Activated B cell treated with CpG ODN at 0.5 μM for 24 hours (primary cell): ENCODE measurements at regions not wholly inside any gene's neighbourhood (a gene's known extent, or its start where the extent isn't known, plus 50 kb on each side); places are given as distances from the start of the nearest gene placed in this dataset.

Source experiments
- ATAC-seq: fragments of 200-7000 bp; cut with Tn5 transposase; one replicate; pipeline ENCODE4 v1.10.0; 2021; ENCODE audit warnings: low read depth, mild to moderate bottlenecking, moderate library complexity
- CTCF ChIA-PET: fragments of 350-600 bp; sonication (Branson Sonifier 250); formaldehyde crosslinking; loops from one replicate; lab custom pipeline; 2021; ENCODE audit warnings: antibody characterized with exemption; lab: Charles Lee
- POLR2A ChIA-PET: fragments of 350-600 bp; sonication (Branson Sonifier 250); formaldehyde crosslinking; loops from one replicate; lab custom pipeline; 2021; ENCODE audit warnings: antibody characterized with exemption; lab: Charles Lee
- DNase-seq: peaks from one replicate; pipeline ENCODE4 v3.0.0; 2022
- H3K27ac Mint-ChIP-seq: one replicate; pipeline ENCODE4 v1.8.0; 2020; ENCODE audit warnings: mixed read lengths
- H3K27me3 Mint-ChIP-seq: one replicate; pipeline ENCODE4 v1.8.0; 2021; ENCODE audit warnings: mixed read lengths
- H3K36me3 Mint-ChIP-seq: one replicate; pipeline ENCODE4 v1.8.0; 2021; ENCODE audit warnings: low read depth, mixed read lengths
- H3K4me1 Mint-ChIP-seq: one replicate; pipeline ENCODE4 v1.8.0; 2021; ENCODE audit warnings: mixed read lengths
- H3K4me3 Mint-ChIP-seq: one replicate; pipeline ENCODE4 v1.8.0; 2020; ENCODE audit warnings: mild to moderate bottlenecking, mixed read lengths
- H3K9me3 Mint-ChIP-seq: one replicate; pipeline ENCODE4 v1.8.0; 2020; ENCODE audit warnings: mixed read lengths
- intact Hi-C: fragments of 100-400 bp; cut with micrococcal nuclease; formaldehyde crosslinking; loops from one replicate; pipeline ENCODE4 v1.15.1; 2024
- TF ChIP-seq, protein P1 (sequence below): fragments of 200-600 bp; IDR thresholded peaks from one replicate; pipeline ENCODE4 v1.8.0; 2022; ENCODE audit warnings: antibody characterized with exemption, mild to moderate bottlenecking

DNA sequence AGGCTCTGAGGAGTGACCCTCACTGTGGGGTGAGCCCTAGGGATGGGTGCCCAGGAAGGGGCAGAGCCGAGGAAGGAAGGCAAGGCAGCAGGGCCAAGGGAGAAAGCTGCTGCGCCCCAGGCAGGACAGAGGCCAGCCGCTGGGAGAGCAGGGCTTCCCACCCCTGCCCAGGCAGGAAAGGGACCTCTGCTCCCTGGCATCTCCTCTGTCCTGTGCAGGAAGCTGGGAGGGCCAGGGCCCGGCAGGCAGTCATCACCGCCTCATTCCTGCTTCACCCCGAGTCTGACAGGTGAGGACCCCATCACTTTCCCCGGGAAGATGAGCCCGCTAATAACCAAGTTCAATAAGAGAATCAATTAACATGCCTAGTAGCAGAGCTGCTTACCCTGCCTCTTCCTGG lies 81.3 kb downstream of the EDN3 start:
- Mint-ChIP-seq H3K9me3 (no peaks in the 10 kb centered on the region), H3K27me3 (peaks cover 6% of the 10 kb centered on the region), H3K4me1 (peaks cover 2% of the 10 kb centered on the region), H3K27ac (no peak overlapping the region), H3K4me3 (no peak overlapping the region), H3K36me3 (no peaks in the 10 kb centered on the region)
- ATAC-seq (no peak), DNase-seq (no peak)
- POLR2A ChIA-PET: no interaction called here
- CTCF ChIA-PET: no interaction called here
- intact Hi-C loops: no loop called here
- TF ChIP-seq, protein P1, sequence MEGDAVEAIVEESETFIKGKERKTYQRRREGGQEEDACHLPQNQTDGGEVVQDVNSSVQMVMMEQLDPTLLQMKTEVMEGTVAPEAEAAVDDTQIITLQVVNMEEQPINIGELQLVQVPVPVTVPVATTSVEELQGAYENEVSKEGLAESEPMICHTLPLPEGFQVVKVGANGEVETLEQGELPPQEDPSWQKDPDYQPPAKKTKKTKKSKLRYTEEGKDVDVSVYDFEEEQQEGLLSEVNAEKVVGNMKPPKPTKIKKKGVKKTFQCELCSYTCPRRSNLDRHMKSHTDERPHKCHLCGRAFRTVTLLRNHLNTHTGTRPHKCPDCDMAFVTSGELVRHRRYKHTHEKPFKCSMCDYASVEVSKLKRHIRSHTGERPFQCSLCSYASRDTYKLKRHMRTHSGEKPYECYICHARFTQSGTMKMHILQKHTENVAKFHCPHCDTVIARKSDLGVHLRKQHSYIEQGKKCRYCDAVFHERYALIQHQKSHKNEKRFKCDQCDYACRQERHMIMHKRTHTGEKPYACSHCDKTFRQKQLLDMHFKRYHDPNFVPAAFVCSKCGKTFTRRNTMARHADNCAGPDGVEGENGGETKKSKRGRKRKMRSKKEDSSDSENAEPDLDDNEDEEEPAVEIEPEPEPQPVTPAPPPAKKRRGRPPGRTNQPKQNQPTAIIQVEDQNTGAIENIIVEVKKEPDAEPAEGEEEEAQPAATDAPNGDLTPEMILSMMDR: no peak

DNA sequence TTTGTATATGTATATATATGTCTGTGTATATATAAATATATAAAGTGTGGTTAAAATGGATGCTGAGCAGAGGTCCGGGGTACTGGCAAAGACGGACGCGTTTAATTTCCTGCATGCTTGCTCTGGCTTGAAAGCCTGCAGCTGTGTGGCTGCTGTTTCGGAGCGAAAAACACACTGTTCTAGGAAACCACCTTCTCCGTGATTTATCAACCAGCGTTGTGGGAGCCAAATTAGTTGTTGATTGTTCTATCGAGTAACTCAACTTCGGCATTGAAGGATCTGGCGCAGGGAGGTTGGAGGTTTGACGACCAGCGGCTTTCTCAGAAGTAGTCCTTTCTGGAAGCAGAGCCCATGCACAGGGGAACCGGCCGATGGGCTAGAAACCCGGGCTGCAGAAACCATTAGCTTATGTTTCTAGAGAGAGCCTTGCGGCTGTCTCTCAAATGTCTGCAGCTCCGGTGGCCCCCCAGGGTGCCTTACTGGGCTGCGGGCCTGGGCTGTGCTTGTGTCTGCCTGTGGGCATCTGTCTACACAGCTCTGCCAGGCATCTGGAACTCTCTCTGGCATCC lies 81.8 kb downstream of the EDN3 start:
- CTCF ChIA-PET: no interaction called here
- no peak overlapping the region for H3K27ac Mint-ChIP-seq
- peaks cover 6% of the 10 kb centered on the region for H3K27me3 Mint-ChIP-seq
- H3K4me3 Mint-ChIP-seq: no peak overlapping the region
- ATAC-seq: no peak
- H3K36me3 Mint-ChIP-seq: no peaks in the 10 kb centered on the region
- DNase-seq: no peak
- intact Hi-C loops: no loop called here
- TF ChIP-seq, protein P1: no peak
- POLR2A ChIA-PET: no interaction called here
- no peaks in the 10 kb centered on the region for H3K9me3 Mint-ChIP-seq
- H3K4me1 Mint-ChIP-seq: peaks cover 2% of the 10 kb centered on the region

DNA sequence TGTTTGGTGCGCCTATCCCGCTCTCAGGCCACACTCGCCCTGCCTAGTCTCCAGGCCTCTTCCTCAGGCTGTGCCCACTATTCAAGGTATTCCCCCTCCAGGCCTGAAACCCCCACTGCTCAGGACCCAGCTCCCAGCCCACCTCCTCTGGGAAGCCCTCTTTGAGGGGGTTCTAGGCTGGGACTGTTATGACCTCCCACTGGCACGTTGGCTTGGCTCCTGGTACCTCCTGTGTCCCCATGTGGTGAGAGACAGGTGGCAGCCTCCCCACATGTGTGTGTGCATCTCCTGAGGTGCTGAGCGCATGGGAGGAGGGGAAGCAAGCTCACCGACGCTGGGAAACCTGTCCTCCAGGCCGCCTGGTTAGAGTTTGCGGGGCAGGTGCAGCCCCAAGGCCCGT lies 82.5 kb downstream of the EDN3 start:
- ATAC-seq (no peak), DNase-seq (no peak)
- H3K27me3 Mint-ChIP-seq: peaks cover 9% of the 10 kb centered on the region
- no peaks in the 10 kb centered on the region for H3K36me3 Mint-ChIP-seq
- no peak overlapping the region for H3K4me3 Mint-ChIP-seq
- intact Hi-C loops: no loop called here
- POLR2A ChIA-PET: no interaction called here
- CTCF ChIA-PET: no interaction called here
- TF ChIP-seq, protein P1: no peak
- H3K9me3 Mint-ChIP-seq: no peaks in the 10 kb centered on the region
- H3K27ac Mint-ChIP-seq: no peak overlapping the region
- H3K4me1 Mint-ChIP-seq: peaks cover 2% of the 10 kb centered on the region

DNA sequence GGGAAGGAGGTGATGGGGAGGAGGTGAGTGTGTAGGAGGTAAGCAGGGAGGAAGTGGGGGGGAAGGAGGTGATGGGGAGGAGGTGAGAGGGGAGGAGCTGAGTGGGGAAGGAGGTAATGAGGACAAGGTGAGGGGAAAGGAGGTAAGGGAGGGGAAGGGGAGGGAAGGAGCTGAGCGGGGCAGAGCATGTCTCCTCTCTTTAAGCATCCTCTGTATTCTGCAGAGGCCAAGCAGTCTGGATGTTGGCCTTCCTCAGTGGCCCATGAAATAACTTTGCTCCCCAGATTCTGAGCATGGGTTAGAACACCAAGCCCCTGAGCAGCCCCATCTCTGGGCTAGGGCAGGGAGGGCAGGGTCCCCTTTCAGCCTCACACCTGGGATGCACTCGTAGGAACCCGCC lies 84.6 kb downstream of the EDN3 start:
- H3K27ac Mint-ChIP-seq: no peak overlapping the region
- H3K4me3 Mint-ChIP-seq: no peak overlapping the region
- ChIA-PET POLR2A (no interaction called here), CTCF (no interaction called here)
- no peak for DNase-seq
- TF ChIP-seq, protein P1: no peak
- no peaks in the 10 kb centered on the region for H3K9me3 Mint-ChIP-seq
- intact Hi-C loops: no loop called here
- peaks cover 11% of the 10 kb centered on the region for H3K27me3 Mint-ChIP-seq
- no peaks in the 10 kb centered on the region for H3K36me3 Mint-ChIP-seq
- H3K4me1 Mint-ChIP-seq: peaks cover 2% of the 10 kb centered on the region
- ATAC-seq: no peak

DNA sequence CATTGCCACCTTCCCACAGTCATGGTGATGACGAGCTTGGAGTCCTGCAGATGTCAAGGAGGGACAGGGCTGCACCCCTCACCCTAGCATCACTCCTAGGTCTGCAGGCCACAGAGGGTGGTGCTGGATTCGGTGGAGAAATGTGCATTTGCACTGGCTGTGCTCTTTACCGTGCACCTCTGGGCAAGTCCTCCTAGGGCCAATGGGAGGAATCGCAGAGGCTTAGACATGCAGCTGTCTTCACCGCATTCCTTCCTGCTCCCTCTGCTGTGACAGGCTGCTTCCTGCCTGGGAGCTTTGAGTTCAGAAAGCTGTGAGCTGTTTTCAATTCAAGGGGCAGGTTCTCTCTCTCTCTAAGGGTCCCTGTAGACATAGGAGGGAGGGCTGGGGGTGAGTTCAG lies 85.1 kb downstream of the EDN3 start:
- DNase-seq (no peak), ATAC-seq (no peak)
- ChIA-PET CTCF (no interaction called here), POLR2A (no interaction called here)
- peaks cover 8% of the 10 kb centered on the region for H3K27me3 Mint-ChIP-seq
- TF ChIP-seq, protein P1: no peak
- H3K36me3 Mint-ChIP-seq: no peaks in the 10 kb centered on the region
- no peaks in the 10 kb centered on the region for H3K9me3 Mint-ChIP-seq
- H3K4me3 Mint-ChIP-seq: no peak overlapping the region
- H3K4me1 Mint-ChIP-seq: peaks cover 2% of the 10 kb centered on the region
- H3K27ac Mint-ChIP-seq: no peak overlapping the region
- intact Hi-C loops: no loop called here
